H1 (cell line): ENCODE measurements at regions not wholly inside any gene's neighbourhood (a gene's known extent, or its start where the extent isn't known, plus 50 kb on each side); places are given as distances from the start of the nearest gene placed in this dataset.

Source experiments
- CTCF ChIA-PET: fragments of 300-600 bp; sonication (Branson Sonifier 250); formaldehyde crosslinking; loops from one replicate; lab custom pipeline; 2021; ENCODE audit not compliant: partially characterized antibody; lab: Charles Lee
- POLR2A ChIA-PET: fragments of 300-600 bp; sonication (Branson Sonifier 250); formaldehyde crosslinking; loops from one replicate; lab custom pipeline; 2021; ENCODE audit warnings: inconsistent platforms; ENCODE audit not compliant: partially characterized antibody; lab: Charles Lee
- DNase-seq, 2 experiments: peaks; one replicate each; pipeline versions ENCODE4 v3.0.0 to v3.0.0-alpha.2; 2010 to 2022; ENCODE audit warnings: low spot score in 2 of 2, low read depth in 1 of 2, mixed read lengths in 1 of 2
- FAIRE-seq: peaks from 2 replicates; lab custom pipeline; 2011; peaks lifted over from hg19 to GRCh38; lab: Jason Lieb, UNC
- H2AFZ ChIP-seq: 2 replicates; pipeline ENCODE4 v1.8.1; 2012; ENCODE audit warnings: low read length, inconsistent platforms
- H2AK5ac ChIP-seq: 2 replicates; pipeline ENCODE4 v1.6.1; 2013; ENCODE audit warnings: low read depth, low read length
- H2BK120ac ChIP-seq: replicated peaks from 2 replicates; pipeline ENCODE3; 2013; ENCODE audit warnings: low read depth, low read length, inconsistent platforms
- H2BK12ac ChIP-seq: 2 replicates; pipeline ENCODE4 v1.6.1; 2013; ENCODE audit warnings: low read depth, low read length
- H2BK15ac ChIP-seq: 2 replicates; pipeline ENCODE4 v1.6.1; 2013; ENCODE audit warnings: low read length
- H2BK20ac ChIP-seq: 2 replicates; pipeline ENCODE4 v1.6.1; 2013; ENCODE audit warnings: low read length
- H2BK5ac ChIP-seq: 2 replicates; pipeline ENCODE4 v1.6.1; 2013; ENCODE audit warnings: low read depth, low read length
- H3K14ac ChIP-seq: 2 replicates; pipeline ENCODE4 v1.6.1; 2013; ENCODE audit warnings: inconsistent platforms; ENCODE audit not compliant: insufficient read length
- H3K18ac ChIP-seq: 2 replicates; pipeline ENCODE4 v1.6.1; 2013; ENCODE audit warnings: low read length; ENCODE audit errors: extremely low read depth
- H3K23ac ChIP-seq: 2 replicates; pipeline ENCODE4 v1.6.1; 2013; ENCODE audit warnings: inconsistent platforms; ENCODE audit not compliant: insufficient read length
- H3K23me2 ChIP-seq: 2 replicates; pipeline ENCODE4 v1.6.1; 2013; ENCODE audit warnings: low read depth, low read length
- H3K27ac ChIP-seq: 2 replicates; pipeline ENCODE4 v1.6.1; 2011; ENCODE audit warnings: low read depth, low read length, inconsistent platforms
- H3K27me3 ChIP-seq, 4 experiments: replicated peaks in 1 of 4; 1 replicate in 1 of 4; 2 replicates in 3 of 4; pipeline versions ENCODE4 v1.6.1 to v1.8.1; 2011 to 2013; ENCODE audit warnings: low read length in 3 of 4, mild to moderate bottlenecking in 3 of 4, inconsistent platforms in 2 of 4, mixed read lengths in 2 of 4, moderate library complexity in 1 of 4; ENCODE audit not compliant: control insufficient read depth in 3 of 4, insufficient read depth in 3 of 4; ENCODE audit errors: extremely low read depth in 1 of 4
- H3K36me3 ChIP-seq, 4 experiments: 2 replicates each; pipeline versions ENCODE4 v1.6.1 to v1.8.1; 2011 to 2013; ENCODE audit warnings: mild to moderate bottlenecking in 4 of 4, low read length in 3 of 4, moderate library complexity in 2 of 4, control low read depth in 1 of 4, inconsistent platforms in 1 of 4; ENCODE audit not compliant: insufficient read depth in 4 of 4, control insufficient read depth in 2 of 4
- H3K4ac ChIP-seq: replicated peaks from 2 replicates; pipeline ENCODE3; 2013; ENCODE audit warnings: low read length, low read depth, mixed read lengths, inconsistent platforms; ENCODE audit not compliant: insufficient read length
- H3K4me1 ChIP-seq, 4 experiments: replicated peaks in 1 of 4; 1 replicate in 1 of 4; 2 replicates in 3 of 4; pipeline versions ENCODE4 v1.6.1 to v1.8.1; 2011 to 2013; ENCODE audit warnings: low read length in 3 of 4, inconsistent platforms in 2 of 4, mixed read lengths in 1 of 4; ENCODE audit not compliant: insufficient read depth in 4 of 4, control insufficient read depth in 3 of 4
- H3K4me2 ChIP-seq, 2 experiments: 2 replicates each; pipeline versions ENCODE4 v1.6.1 to v1.8.1; 2011 to 2013; ENCODE audit warnings: low read depth in 2 of 2, low read length in 2 of 2, control low read depth in 1 of 2, inconsistent platforms in 1 of 2, mild to moderate bottlenecking in 1 of 2; ENCODE audit not compliant: insufficient read depth in 1 of 2
- H3K4me3 ChIP-seq, 4 experiments: fragments of 200-600, 300-600 bp in 1 of 4; sonication (generic), shearing (Covaris generic), sonication (Bioruptor Twin) in 1 of 4; 2 replicates each; pipeline versions ENCODE4 v1.5.1 to v1.8.1; 2011 to 2016; ENCODE audit warnings: low read length in 4 of 4, low read depth in 3 of 4, control low read depth in 2 of 4, inconsistent platforms in 2 of 4, mild to moderate bottlenecking in 2 of 4, mixed read lengths in 1 of 4, moderate library complexity in 1 of 4; ENCODE audit not compliant: insufficient read depth in 2 of 4; ENCODE audit errors: extremely low read depth in 1 of 4
- H3K56ac ChIP-seq: replicated peaks from 2 replicates; pipeline ENCODE3; 2013; ENCODE audit warnings: low read depth, mild to moderate bottlenecking, mixed read lengths, low read length, inconsistent platforms; ENCODE audit not compliant: insufficient read length
- H3K79me1 ChIP-seq: 2 replicates; pipeline ENCODE4 v1.6.1; 2013; ENCODE audit warnings: low read depth, low read length, control low read depth
- H3K79me2 ChIP-seq, 2 experiments: 2 replicates each; pipeline versions ENCODE4 v1.6.1 to v1.8.1; 2012 to 2013; ENCODE audit warnings: low read length in 2 of 2, mild to moderate bottlenecking in 2 of 2, inconsistent platforms in 1 of 2; ENCODE audit not compliant: insufficient read depth in 2 of 2, control insufficient read depth in 1 of 2
- H3K9ac ChIP-seq, 4 experiments: replicated peaks in 1 of 4; 1 replicate in 1 of 4; 2 replicates in 3 of 4; pipeline versions ENCODE4 v1.6.1 to v1.8.1; 2011 to 2013; ENCODE audit warnings: low read depth in 3 of 4, low read length in 3 of 4, control low read depth in 2 of 4, mild to moderate bottlenecking in 2 of 4, moderate library complexity in 2 of 4, inconsistent platforms in 1 of 4; ENCODE audit errors: extremely low read depth in 1 of 4
- H3K9me3 ChIP-seq, 2 experiments: 2 replicates each; pipeline versions ENCODE4 v1.6.1 to v1.8.1; 2012 to 2013; ENCODE audit warnings: mild to moderate bottlenecking in 2 of 2, moderate library complexity in 2 of 2, control low read depth in 1 of 2, inconsistent platforms in 1 of 2, low read depth in 1 of 2, low read length in 1 of 2, mixed read lengths in 1 of 2; ENCODE audit not compliant: insufficient read depth in 2 of 2
- H4K20me1 ChIP-seq, 2 experiments: replicated peaks in 1 of 2; 2 replicates each; pipeline versions ENCODE3 to v1.8.1; 2011 to 2013; ENCODE audit warnings: inconsistent platforms in 2 of 2, low read length in 2 of 2, mild to moderate bottlenecking in 1 of 2; ENCODE audit not compliant: insufficient read depth in 2 of 2, control insufficient read depth in 1 of 2
- H4K5ac ChIP-seq: 2 replicates; pipeline ENCODE4 v1.6.1; 2013; ENCODE audit warnings: low read length, low read depth, mixed read lengths, inconsistent platforms; ENCODE audit not compliant: insufficient read length
- H4K8ac ChIP-seq: 2 replicates; pipeline ENCODE4 v1.8.0; 2013; ENCODE audit warnings: mild to moderate bottlenecking, moderate library complexity, low read length, inconsistent platforms; ENCODE audit not compliant: insufficient read depth; ENCODE audit errors: extremely low read depth
- H4K91ac ChIP-seq: replicated peaks from 2 replicates; pipeline ENCODE3; 2013; ENCODE audit warnings: low read length, mixed read lengths, inconsistent platforms; ENCODE audit not compliant: insufficient read length
- SIN3A ChIP-seq, 2 experiments: IDR thresholded peaks in 1 of 2; conservative IDR thresholded peaks in 1 of 2; 2 replicates each; pipeline ENCODE4 v1.6.1; 2011 to 2012; ENCODE audit warnings: low read length in 2 of 2, improper control_type of control experiment in 1 of 2, low read depth in 1 of 2, mild to moderate bottlenecking in 1 of 2
- WGBS, 2 experiments: shearing (Covaris generic) in 1 of 2; methylation state at CpG; one replicate each; pipeline versions ENCODE4 v1.1.6 to v1.1.7; 2013 to 2015; ENCODE audit warnings: low lambda C conversion rate in 2 of 2, mixed read lengths in 2 of 2, inconsistent platforms in 1 of 2, low coverage in 1 of 2, missing lambda C conversion rate in 1 of 2; ENCODE audit not compliant: insufficient replicate concordance in 2 of 2, insufficient coverage in 1 of 2, insufficient read length in 1 of 2; ENCODE audit errors: extremely low coverage in 1 of 2, missing lambda C conversion rate in 1 of 2; 5-methylcytosine and 5-hydroxymethylcytosine counted together

- H2BK120ac ChIP-seq = no peak overlapping the region
- no peak overlapping the region for H4K91ac ChIP-seq
- no peaks in the 10 kb centered on the region for H3K23me2 ChIP-seq
- H3K4ac ChIP-seq = no peak overlapping the region
- H2AFZ ChIP-seq = no peak overlapping the region
- H4K8ac ChIP-seq = no peak overlapping the region
- H3K36me3 ChIP-seq = no peaks in the 10 kb centered on the region
- H3K27ac ChIP-seq = no peak overlapping the region
- no peak for TF ChIP-seq SIN3A (conservative IDR thresholded peaks at IDR 0.05 in 1 of 2, IDR thresholded peaks at IDR 0.05 in 1 of 2; ENCODE audit: low read depth in 1 of 2, low read length in 2 of 2)
- TF ChIP-seq, all 59 proteins: peak for 0
- Histone ChIP-seq H4K20me1 (no peaks in the 10 kb centered on the region), H2BK15ac (no peak overlapping the region), H3K4me1 (no peaks in the 10 kb centered on the region; a peak in 1 of 7 replicates), H3K14ac (no peak overlapping the region), H3K9me3 (no peaks in the 10 kb centered on the region), H3K4me3 (no peak overlapping the region), H4K5ac (no peak overlapping the region), H2BK12ac (no peak overlapping the region), H3K4me2 (no peak overlapping the region), H3K23ac (no peak overlapping the region), H2BK20ac (no peak overlapping the region), H3K56ac (no peak overlapping the region), H3K27me3 (no peaks in the 10 kb centered on the region), H2BK5ac (no peak overlapping the region), H3K79me1 (no peaks in the 10 kb centered on the region), H3K9ac (no peak overlapping the region), H3K18ac (no peak overlapping the region), H2AK5ac (no peak overlapping the region), H3K79me2 (no peaks in the 10 kb centered on the region)
- DNase-seq = no peak
- no peak for FAIRE-seq
- ChIA-PET POLR2A (no interaction called here), CTCF (interaction anchor here (1.1 kb wide), 1 partner anchor 413 kb away, joined by 3 read pairs; no protein-coding TSS in a partner anchor)
- 95% methylated on average over 1 of the region's 1 CpG; no CpG with 5 or more reads in 1 of the 2 experiments for WGBS, 2 experiments
Measured at GRCh38 chr13:59493436-59493965, 670.2 kb downstream of the DIAPH3 start.
